ENCODE measurements at regions not wholly inside any gene's neighbourhood (a gene's known extent, or its start where the extent isn't known, plus 50 kb on each side); places are given as distances from the start of the nearest gene placed in this dataset.

- BruUV-seq (replicated peaks), result no TSS peak
- FAIRE-seq (no peak), DNase-seq (ENCODE audit: low read depth, low spot score) (no peak)
- Histone ChIP-seq H3K4me1 (ENCODE audit: control insufficient read depth, extremely low read depth, insufficient read depth, low read length) (no peaks in the 10 kb centered on the region), H3K27me3 (ENCODE audit: control insufficient read depth in 2 of 2, insufficient read depth in 2 of 2, low read length in 2 of 2) (no peaks in the 10 kb centered on the region), H3K9me1 (replicated peaks; ENCODE audit: control insufficient read depth, extremely low read depth, insufficient read depth, low read length) (no peaks in the 10 kb centered on the region), H3K9me3 (replicated peaks; ENCODE audit: control insufficient read depth, insufficient read depth, low read length) (no peaks in the 10 kb centered on the region), H3K9ac (replicated peaks; ENCODE audit: extremely low read depth, insufficient read depth, low read length) (no peak overlapping the region), H3K4me3 (replicated peaks in 1 of 3; ENCODE audit: insufficient read depth in 1 of 3, low read depth in 1 of 3, low read length in 3 of 3) (no peak overlapping the region), H3K4me2 (ENCODE audit: insufficient read depth, low read length) (no peak overlapping the region), H4K20me1 (replicated peaks; ENCODE audit: control insufficient read depth, extremely low read depth, insufficient read depth, low read length) (no peaks in the 10 kb centered on the region), H3K36me3 (ENCODE audit: control insufficient read depth in 2 of 2, extremely low read depth in 1 of 2, insufficient read depth in 2 of 2, low read length in 2 of 2) (no peaks in the 10 kb centered on the region), H3K27ac (ENCODE audit: insufficient read depth, low read depth, low read length) (no peak overlapping the region), H3K79me2 (ENCODE audit: control insufficient read depth, insufficient read depth, low read length) (no peaks in the 10 kb centered on the region), H2AFZ (ENCODE audit: low read depth, low read length) (no peak overlapping the region)
- CTCF ChIA-PET, result no interaction called here
- TF ChIP-seq MAX (IDR thresholded peaks at IDR 0.05; ENCODE audit: insufficient read depth, insufficient read length) (no peak), GATA2 (IDR thresholded peaks at IDR 0.05; ENCODE audit: insufficient read depth, insufficient read length, low read depth, low read length) (no peak), FOS (IDR thresholded peaks at IDR 0.05; ENCODE audit: borderline replicate concordance, insufficient read depth, low read length) (no peak), POLR2AphosphoS5 (IDR thresholded peaks at IDR 0.05; ENCODE audit: insufficient read depth, low read depth, low read length) (no peak), CTCF (IDR thresholded peaks at IDR 0.05; ENCODE audit: extremely low read depth in 1 of 2, insufficient read depth in 1 of 2, low read depth in 1 of 2, low read length in 2 of 2) (no peak), MYC (IDR thresholded peaks at IDR 0.05; ENCODE audit: low read depth, low read length) (no peak), EZH2 (IDR thresholded peaks at IDR 0.05; ENCODE audit: borderline replicate concordance, low read depth, low read length, severe bottlenecking) (no peak), JUN (IDR thresholded peaks at IDR 0.05; ENCODE audit: borderline replicate concordance, insufficient read depth, insufficient read length, low read depth) (no peak), POLR2A (IDR thresholded peaks at IDR 0.05; ENCODE audit: low read depth, low read length) (no peak)
- dilution Hi-C loops (cut with MboI; ENCODE audit: extremely low pct_ligation_motif_present, low sequenced_read_pairs), result no loop called here
- POLR2A ChIA-PET, result no interaction called here
- intact Hi-C loops (cut with micrococcal nuclease), result no loop called here
These were observed 61.3 kb downstream of the RTL6 start for GRCh38 chr22:44436736-44437135.

Data from endothelial cell of umbilical vein (primary cell).